GM06990 (cell line): ENCODE measurements at regions not wholly inside any gene's neighbourhood (a gene's known extent, or its start where the extent isn't known, plus 50 kb on each side); places are given as distances from the start of the nearest gene placed in this dataset.

Experiments
- DNase-seq: peaks from one replicate; pipeline ENCODE4 v3.0.0-alpha.2; 2011; ENCODE audit not compliant: insufficient read length; ENCODE audit errors: extremely low read depth
- H3K27me3 ChIP-seq: replicated peaks from 2 replicates; pipeline ENCODE4 v1.6.0; 2011; ENCODE audit warnings: low read length; ENCODE audit not compliant: control insufficient read depth, insufficient read depth
- H3K36me3 ChIP-seq: 2 replicates; pipeline ENCODE4 v1.5.1; 2011; ENCODE audit warnings: low read length; ENCODE audit not compliant: control insufficient read depth, insufficient read depth
- H3K4me3 ChIP-seq: replicated peaks from 2 replicates; pipeline ENCODE4 v1.5.1; 2011; ENCODE audit warnings: low read depth, mild to moderate bottlenecking, control low read depth, low read length
- TF ChIP-seq, protein P1 (sequence below): IDR thresholded peaks from 2 replicates; pipeline ENCODE4 v1.5.1; 2011; ENCODE audit warnings: low read length, control low read depth, mild to moderate bottlenecking, inconsistent platforms; ENCODE audit not compliant: insufficient read depth, poor library complexity, severe bottlenecking

DNA sequence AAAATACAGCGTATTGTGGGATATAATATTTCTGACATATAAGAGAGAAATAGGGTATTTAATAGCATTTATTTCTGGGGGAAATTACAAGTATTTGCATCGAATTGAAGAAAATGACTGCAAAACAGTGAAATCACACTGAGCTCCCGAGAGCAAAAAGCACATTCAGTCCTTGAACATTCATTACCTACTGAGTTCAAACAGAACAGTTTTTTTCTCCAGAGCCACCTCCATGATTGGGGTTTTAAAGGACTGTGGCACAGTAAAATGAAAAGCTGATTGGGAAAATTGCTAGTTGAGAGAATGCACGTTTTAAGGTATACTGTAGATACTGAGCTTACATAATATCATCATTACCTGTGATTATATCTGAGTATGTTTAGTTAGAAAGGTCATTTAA lies 58.0 kb upstream of the TRPC4 start:
- no peak for DNase-seq
- Histone ChIP-seq H3K27me3 (no peaks in the 10 kb centered on the region), H3K36me3 (no peaks in the 10 kb centered on the region), H3K4me3 (no peak overlapping the region)
- TF ChIP-seq, protein P1, sequence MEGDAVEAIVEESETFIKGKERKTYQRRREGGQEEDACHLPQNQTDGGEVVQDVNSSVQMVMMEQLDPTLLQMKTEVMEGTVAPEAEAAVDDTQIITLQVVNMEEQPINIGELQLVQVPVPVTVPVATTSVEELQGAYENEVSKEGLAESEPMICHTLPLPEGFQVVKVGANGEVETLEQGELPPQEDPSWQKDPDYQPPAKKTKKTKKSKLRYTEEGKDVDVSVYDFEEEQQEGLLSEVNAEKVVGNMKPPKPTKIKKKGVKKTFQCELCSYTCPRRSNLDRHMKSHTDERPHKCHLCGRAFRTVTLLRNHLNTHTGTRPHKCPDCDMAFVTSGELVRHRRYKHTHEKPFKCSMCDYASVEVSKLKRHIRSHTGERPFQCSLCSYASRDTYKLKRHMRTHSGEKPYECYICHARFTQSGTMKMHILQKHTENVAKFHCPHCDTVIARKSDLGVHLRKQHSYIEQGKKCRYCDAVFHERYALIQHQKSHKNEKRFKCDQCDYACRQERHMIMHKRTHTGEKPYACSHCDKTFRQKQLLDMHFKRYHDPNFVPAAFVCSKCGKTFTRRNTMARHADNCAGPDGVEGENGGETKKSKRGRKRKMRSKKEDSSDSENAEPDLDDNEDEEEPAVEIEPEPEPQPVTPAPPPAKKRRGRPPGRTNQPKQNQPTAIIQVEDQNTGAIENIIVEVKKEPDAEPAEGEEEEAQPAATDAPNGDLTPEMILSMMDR, result no peak

DNA sequence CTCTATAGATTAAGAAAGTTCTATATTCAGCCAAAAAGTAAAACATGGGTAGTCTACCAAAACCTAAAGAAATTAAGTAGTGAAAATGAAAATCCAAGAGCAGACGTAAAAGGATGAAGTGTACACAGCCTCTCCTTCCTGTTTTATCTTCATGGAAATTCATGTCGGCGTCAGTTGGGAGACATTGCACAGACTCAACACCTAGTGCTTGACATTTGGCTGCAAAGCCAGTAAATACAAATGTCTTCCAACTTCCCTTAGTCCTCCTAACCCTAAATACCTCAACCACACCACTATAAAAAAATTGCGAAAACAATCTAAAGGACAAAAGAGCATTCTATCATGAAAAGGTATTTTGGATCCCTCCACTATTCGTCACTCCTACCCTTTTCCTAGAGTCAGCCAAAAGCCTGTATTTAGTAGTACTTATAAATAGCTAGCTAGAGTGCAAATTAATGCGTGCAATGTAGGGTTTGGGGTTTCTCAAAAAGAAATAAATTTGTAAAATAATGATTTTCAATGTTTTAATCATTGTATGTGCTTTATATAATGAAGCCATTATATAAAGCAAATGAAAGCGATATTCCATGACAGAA lies 56.4 kb upstream of the TRPC4 start:
- TF ChIP-seq, protein P1, result no peak
- Histone ChIP-seq H3K36me3 (no peaks in the 10 kb centered on the region), H3K27me3 (no peaks in the 10 kb centered on the region), H3K4me3 (no peak overlapping the region)
- no peak for DNase-seq

DNA sequence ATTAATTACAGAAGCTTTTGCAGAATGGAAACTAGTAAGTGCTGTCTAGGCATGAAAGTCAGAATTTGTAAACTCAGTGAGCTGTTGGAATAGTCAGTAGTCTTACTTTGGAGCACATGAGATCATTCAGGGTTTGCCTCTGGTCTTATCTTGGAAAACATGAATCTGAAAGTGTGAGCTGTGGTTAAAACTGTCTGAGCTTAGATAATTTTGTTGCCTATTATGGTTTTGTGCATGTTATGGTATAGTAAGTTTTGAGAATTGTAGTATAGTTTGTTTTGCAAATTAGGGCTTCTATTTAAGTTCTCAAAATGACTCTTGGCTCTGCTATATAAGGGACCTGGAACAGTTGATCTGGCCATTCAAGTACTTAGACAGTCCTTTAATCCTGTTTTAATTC lies 53.7 kb upstream of the TRPC4 start:
- DNase-seq, result no peak
- TF ChIP-seq, protein P1, result no peak
- no peaks in the 10 kb centered on the region for H3K27me3 ChIP-seq
- no peak overlapping the region for H3K4me3 ChIP-seq
- H3K36me3 ChIP-seq, result no peaks in the 10 kb centered on the region

DNA sequence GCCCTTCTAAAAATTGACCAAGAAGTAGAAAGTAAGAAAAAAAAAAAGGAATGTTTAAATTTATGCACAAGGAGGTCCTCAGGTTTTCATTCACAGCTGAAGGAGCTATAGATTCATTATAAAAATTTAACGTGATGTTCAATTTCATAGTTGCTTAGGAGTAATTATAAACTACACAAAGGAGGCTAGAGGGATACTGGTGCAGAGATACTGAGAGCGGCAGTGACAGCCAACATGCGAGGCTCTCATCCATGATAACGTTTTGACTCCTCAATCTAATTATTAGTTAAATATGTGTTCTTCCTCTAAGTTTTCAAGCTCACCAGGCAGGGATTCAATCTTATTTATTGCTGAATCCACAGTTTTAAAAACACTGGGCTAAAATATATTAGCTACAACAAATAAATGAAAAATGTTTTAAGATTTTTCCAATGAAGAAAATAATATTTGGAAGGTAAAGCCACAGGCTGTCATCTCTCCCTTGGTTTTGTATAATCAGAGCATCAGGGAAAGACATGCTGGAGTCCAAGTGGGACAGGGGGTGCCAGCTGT lies 49.8 kb upstream of the TRPC4 start:
- H3K36me3 ChIP-seq, result no peaks in the 10 kb centered on the region
- TF ChIP-seq, protein P1, result no peak
- H3K27me3 ChIP-seq, result no peaks in the 10 kb centered on the region
- H3K4me3 ChIP-seq, result no peak overlapping the region
- no peak for DNase-seq
